ENCODE measurements at regions not wholly inside any gene's neighbourhood (a gene's known extent, or its start where the extent isn't known, plus 50 kb on each side); places are given as distances from the start of the nearest gene placed in this dataset.
"Not testable (repeated sequence)": the region's sequence is repeated elsewhere in the genome, so short reads cannot be mapped to it uniquely, and the experiment has no call there.

- no peak for DNase-seq (ENCODE audit: low read depth, low spot score)
Measured at GRCh38 chr6:25180630-25181349, 98.4 kb upstream of the CARMIL1 start.

- no peak for DNase-seq (ENCODE audit: low read depth, low spot score)
Measured at GRCh38 chr6:25181350-25181724, 97.8 kb upstream of the CARMIL1 start.

GRCh38 chr6:25181923-25182322 is 97.3 kb upstream of the CARMIL1 start:
- DNase-seq (ENCODE audit: low read depth, low spot score): no peak

GRCh38 chr6:25186919-25187318 is 92.3 kb upstream of the CARMIL1 start:
- no peak for DNase-seq (ENCODE audit: low read depth, low spot score)

GRCh38 chr6:25188232-25188631 is 90.9 kb upstream of the CARMIL1 start:
- no peak for DNase-seq (ENCODE audit: low read depth, low spot score)

- DNase-seq (ENCODE audit: low read depth, low spot score): peak; percentile 92
Measured at GRCh38 chr6:25192590-25193459, 86.3 kb upstream of the CARMIL1 start.

- DNase-seq (ENCODE audit: low read depth, low spot score): peak; percentile 90
Measured at GRCh38 chr6:25193460-25194171, 85.6 kb upstream of the CARMIL1 start.

GRCh38 chr6:25194172-25194678 is 84.9 kb upstream of the CARMIL1 start:
- no peak for DNase-seq (ENCODE audit: low read depth, low spot score)

- DNase-seq (ENCODE audit: low read depth, low spot score): no peak
Measured at GRCh38 chr6:25196464-25196863, 82.7 kb upstream of the CARMIL1 start.

- DNase-seq (ENCODE audit: low read depth, low spot score): no peak
Measured at GRCh38 chr6:25197111-25197510, 82.1 kb upstream of the CARMIL1 start.

GRCh38 chr6:25199544-25199943 is 79.6 kb upstream of the CARMIL1 start:
- no peak for DNase-seq (ENCODE audit: low read depth, low spot score)

- peak; percentile 60 for DNase-seq (ENCODE audit: low read depth, low spot score)
Measured at GRCh38 chr6:25202504-25202903, 76.7 kb upstream of the CARMIL1 start.

GRCh38 chr6:25205629-25206028 is 73.5 kb upstream of the CARMIL1 start:
- DNase-seq (ENCODE audit: low read depth, low spot score): no peak

- not testable (repeated sequence) for DNase-seq (ENCODE audit: low read depth, low spot score)
Measured at GRCh38 chr6:25207453-25208155, 71.6 kb upstream of the CARMIL1 start.

GRCh38 chr6:25215881-25216280 is 63.3 kb upstream of the CARMIL1 start:
- no peak for DNase-seq (ENCODE audit: low read depth, low spot score)

GRCh38 chr6:25217302-25217701 is 61.9 kb upstream of the CARMIL1 start:
- no peak for DNase-seq (ENCODE audit: low read depth, low spot score)

GRCh38 chr6:25217829-25218228 is 61.3 kb upstream of the CARMIL1 start:
- no peak for DNase-seq (ENCODE audit: low read depth, low spot score)

- DNase-seq (ENCODE audit: low read depth, low spot score): no peak
Measured at GRCh38 chr6:25218346-25218745, 60.8 kb upstream of the CARMIL1 start.

GRCh38 chr6:25219216-25219916 is 59.8 kb upstream of the CARMIL1 start:
- DNase-seq (ENCODE audit: low read depth, low spot score): no peak

- no peak for DNase-seq (ENCODE audit: low read depth, low spot score)
Measured at GRCh38 chr6:25219917-25220278, 59.3 kb upstream of the CARMIL1 start.

GRCh38 chr6:25220857-25221256 is 58.3 kb upstream of the CARMIL1 start:
- no peak for DNase-seq (ENCODE audit: low read depth, low spot score)
